ENCODE measurements at regions not wholly inside any gene's neighbourhood (a gene's known extent, or its start where the extent isn't known, plus 50 kb on each side); places are given as distances from the start of the nearest gene placed in this dataset.

- Histone ChIP-seq H3K27ac (ENCODE audit: low read depth) (no peak overlapping the region), H3K27me3 (ENCODE audit: insufficient read depth) (no peaks in the 10 kb centered on the region), H3F3A (replicated peaks; ENCODE audit: low read depth) (no peaks in the 10 kb centered on the region), H3K4me3 (no peak overlapping the region), H3K36me3 (ENCODE audit: insufficient read depth) (no peaks in the 10 kb centered on the region), H3K79me2 (replicated peaks; ENCODE audit: insufficient read depth) (no peaks in the 10 kb centered on the region), H2AFZ (no peak overlapping the region), H3K9me2 (ENCODE audit: insufficient read depth) (no peaks in the 10 kb centered on the region), H4K20me1 (replicated peaks; ENCODE audit: insufficient read depth) (no peaks in the 10 kb centered on the region), H3K4me1 (ENCODE audit: insufficient read depth) (no peaks in the 10 kb centered on the region), H3K4me2 (no peak overlapping the region)
- no peak for DNase-seq (ENCODE audit: low spot score)
- Mint-ChIP-seq H3K9me3 (no peaks in the 10 kb centered on the region), H3K4me1 (no peaks in the 10 kb centered on the region; the same call in 2 of the 3 replicates), H3K36me3 (ENCODE audit: low read depth) (no peaks in the 10 kb centered on the region), H3K4me3 (no peak overlapping the region), H3K27ac (no peak overlapping the region), H3K27me3 (ENCODE audit: insufficient read depth, low read depth, poor library complexity) (peaks cover 1% of the 10 kb centered on the region)
- TF ChIP-seq CTCF (conservative IDR thresholded peaks at IDR 0.05; ENCODE audit: low read depth in 2 of 2) (no peak), ZNF331 (CRISPR knock-in tag; IDR thresholded peaks at IDR 0.05; ENCODE audit: low read depth) (no peak), JUNB (IDR thresholded peaks at IDR 0.05; ENCODE audit: unreplicated experiment) (no peak), ZNF114 (CRISPR knock-in tag; IDR thresholded peaks at IDR 0.05) (no peak), ETS1 (IDR thresholded peaks at IDR 0.05) (no peak), STAT1 (IDR thresholded peaks at IDR 0.05; ENCODE audit: unreplicated experiment) (no peak), ZNF462 (CRISPR knock-in tag; IDR thresholded peaks at IDR 0.05) (no peak), NANOG (IDR thresholded peaks at IDR 0.05; ENCODE audit: borderline replicate concordance) (no peak), EZH2 (IDR thresholded peaks at IDR 0.05; ENCODE audit: low read depth, unreplicated experiment) (no peak)
- ATAC-seq = no peak
These were observed 115.7 kb upstream of the STT3B start for GRCh38 chr3:31416980-31417379.
